D721Med (cell line): ENCODE measurements at regions not wholly inside any gene's neighbourhood (a gene's known extent, or its start where the extent isn't known, plus 50 kb on each side); places are given as distances from the start of the nearest gene placed in this dataset.

Source experiments
- DNase-seq: peaks from one replicate; pipeline ENCODE4 v3.0.0; 2011; ENCODE audit warnings: low spot score; ENCODE audit not compliant: insufficient read length
- FAIRE-seq: peaks from 2 replicates; lab custom pipeline; 2011; peaks lifted over from hg19 to GRCh38; lab: Jason Lieb, UNC
- CTCF ChIP-seq: IDR thresholded peaks from 2 replicates; pipeline ENCODE4 v1.5.1; 2012; ENCODE audit warnings: mild to moderate bottlenecking, control low read depth; ENCODE audit not compliant: insufficient read depth; ENCODE audit errors: missing control alignments

- DNase-seq: no peak
- peak; percentile 43 for TF ChIP-seq CTCF
- no peak for FAIRE-seq
Measured at GRCh38 chr20:21808863-21809664, 103.6 kb downstream of the PAX1 start.

GRCh38 chr20:21808139-21808538 lies 102.7 kb downstream of the PAX1 start:
- FAIRE-seq (no peak), DNase-seq (no peak)
- no peak for TF ChIP-seq CTCF

- DNase-seq (no peak), FAIRE-seq (no peak)
- no peak for TF ChIP-seq CTCF
Measured at GRCh38 chr20:21804802-21805201, 99.3 kb downstream of the PAX1 start.

- no peak for TF ChIP-seq CTCF
- DNase-seq (no peak), FAIRE-seq (no peak)
Measured at GRCh38 chr20:21801193-21801592, 95.7 kb downstream of the PAX1 start.

- FAIRE-seq (no peak), DNase-seq (no peak)
- TF ChIP-seq CTCF: no peak
Measured at GRCh38 chr20:21798384-21798783, 92.9 kb downstream of the PAX1 start.

- no peak for DNase-seq
Measured at GRCh38 chr20:21796059-21796458, 90.6 kb downstream of the PAX1 start.

More at GRCh38 chr20:21796059-21796458, 90.6 kb downstream of the PAX1 start:
- FAIRE-seq: no peak
- TF ChIP-seq CTCF: no peak
